ENCODE measurements at regions not wholly inside any gene's neighbourhood (a gene's known extent, or its start where the extent isn't known, plus 50 kb on each side); places are given as distances from the start of the nearest gene placed in this dataset.

GRCh38 chr10:105370692-105371091 lies 729.6 kb downstream of the SORCS3 start:
- TF ChIP-seq POLR2A (IDR thresholded peaks at IDR 0.05) (no peak), CTCF (IDR thresholded peaks at IDR 0.05) (no peak)

Measured in uterus (tissue), 2 donors.